ENCODE measurements at regions not wholly inside any gene's neighbourhood (a gene's known extent, or its start where the extent isn't known, plus 50 kb on each side); places are given as distances from the start of the nearest gene placed in this dataset.

DNA sequence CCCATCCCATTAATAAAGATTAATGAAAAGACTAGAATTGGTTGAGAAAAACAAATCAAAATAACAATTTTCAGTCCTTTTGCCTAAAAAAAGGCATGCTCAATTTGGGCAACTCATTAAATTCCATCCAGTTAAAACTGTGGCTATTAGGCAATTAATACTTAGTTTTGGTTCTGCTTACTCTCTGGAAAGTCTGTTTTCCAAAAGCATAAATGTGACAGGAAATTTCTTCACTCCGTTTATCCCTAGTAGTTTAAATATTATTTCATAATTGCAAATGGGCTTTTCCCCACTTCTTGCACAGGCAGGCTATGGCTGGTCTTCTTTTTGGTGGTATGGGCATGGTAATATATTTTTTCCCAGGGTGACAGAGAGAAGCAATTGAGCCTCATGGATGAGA, 373.3 kb upstream of the KLF4 start:
- no peak overlapping the region for H3K4me2 ChIP-seq (ENCODE audit: low read length)
- H3K4me1 ChIP-seq (ENCODE audit: control insufficient read depth, insufficient read depth, low read length): no peaks in the 10 kb centered on the region
- no peaks in the 10 kb centered on the region for H3K36me3 ChIP-seq (ENCODE audit: insufficient read depth, low read length)
- H3K9me3 ChIP-seq (replicated peaks; ENCODE audit: low read length): no peaks in the 10 kb centered on the region
- no peaks in the 10 kb centered on the region for H3K27me3 ChIP-seq (ENCODE audit: control insufficient read depth, insufficient read depth, low read length)
- no peak overlapping the region for H3K9ac ChIP-seq (ENCODE audit: low read depth, low read length)
- no peak overlapping the region for H3K4me3 ChIP-seq (ENCODE audit: low read length)

GRCh38 chr9:107862323-107862722, 372.8 kb upstream of the KLF4 start:
- Histone ChIP-seq H3K9me3 (replicated peaks; ENCODE audit: low read length) (no peaks in the 10 kb centered on the region), H3K4me3 (ENCODE audit: low read length) (no peak overlapping the region), H3K9ac (ENCODE audit: low read depth, low read length) (no peak overlapping the region), H3K36me3 (ENCODE audit: insufficient read depth, low read length) (no peaks in the 10 kb centered on the region), H3K4me1 (ENCODE audit: control insufficient read depth, insufficient read depth, low read length) (no peaks in the 10 kb centered on the region), H3K27me3 (ENCODE audit: control insufficient read depth, insufficient read depth, low read length) (no peaks in the 10 kb centered on the region), H3K4me2 (ENCODE audit: low read length) (no peak overlapping the region)

DNA sequence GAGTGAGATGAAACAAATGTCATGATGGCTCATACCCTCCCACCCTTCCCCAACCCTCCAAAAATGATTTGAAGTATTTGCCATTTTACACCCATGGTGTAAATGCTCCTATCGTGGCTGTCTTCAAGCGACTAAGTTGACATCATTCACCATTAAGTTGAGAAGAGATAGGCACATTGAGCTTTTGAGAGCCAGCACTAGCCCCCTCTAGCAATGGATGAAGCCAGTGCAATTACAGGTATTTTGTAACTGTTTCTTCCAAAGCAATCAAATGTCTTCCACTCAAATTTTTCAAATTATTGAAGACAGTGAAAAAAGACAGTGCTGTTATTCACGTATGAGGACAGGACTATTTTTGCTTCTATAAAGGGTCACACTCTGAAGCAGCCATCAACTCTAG, 371.5 kb upstream of the KLF4 start:
- Histone ChIP-seq H3K9me3 (replicated peaks; ENCODE audit: low read length) (no peaks in the 10 kb centered on the region), H3K4me3 (ENCODE audit: low read length) (no peak overlapping the region), H3K27me3 (ENCODE audit: control insufficient read depth, insufficient read depth, low read length) (no peaks in the 10 kb centered on the region), H3K4me1 (ENCODE audit: control insufficient read depth, insufficient read depth, low read length) (no peaks in the 10 kb centered on the region), H3K9ac (ENCODE audit: low read depth, low read length) (no peak overlapping the region), H3K36me3 (ENCODE audit: insufficient read depth, low read length) (no peaks in the 10 kb centered on the region), H3K4me2 (ENCODE audit: low read length) (no peak overlapping the region)

DNA sequence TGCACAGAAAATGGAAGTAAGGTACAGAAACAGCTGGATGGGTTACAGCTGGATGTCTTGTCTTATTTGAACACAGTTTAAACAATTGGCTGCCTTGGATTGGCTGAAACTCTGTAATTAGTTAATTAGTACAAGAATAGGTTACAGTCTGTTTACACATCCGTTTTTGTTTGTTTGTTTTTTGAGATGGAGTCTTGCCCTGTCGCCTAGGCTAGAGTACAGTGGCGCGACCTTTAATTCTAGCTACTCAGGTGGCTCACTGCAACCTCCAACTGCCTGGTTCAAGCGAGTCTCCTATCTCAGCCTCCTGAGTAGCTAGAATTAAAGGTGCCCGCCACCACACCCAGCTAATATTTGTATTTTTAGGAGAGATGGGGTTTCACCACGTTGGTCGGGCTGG, 368.7 kb upstream of the KLF4 start:
- no peaks in the 10 kb centered on the region for H3K36me3 ChIP-seq (ENCODE audit: insufficient read depth, low read length)
- H3K4me3 ChIP-seq (ENCODE audit: low read length): no peak overlapping the region
- no peaks in the 10 kb centered on the region for H3K9me3 ChIP-seq (replicated peaks; ENCODE audit: low read length)
- no peak overlapping the region for H3K9ac ChIP-seq (ENCODE audit: low read depth, low read length)
- H3K4me1 ChIP-seq (ENCODE audit: control insufficient read depth, insufficient read depth, low read length): no peaks in the 10 kb centered on the region
- H3K27me3 ChIP-seq (ENCODE audit: control insufficient read depth, insufficient read depth, low read length): no peaks in the 10 kb centered on the region
- no peak overlapping the region for H3K4me2 ChIP-seq (ENCODE audit: low read length)

- Histone ChIP-seq H3K36me3 (ENCODE audit: insufficient read depth, low read length) (no peaks in the 10 kb centered on the region), H3K9ac (ENCODE audit: low read depth, low read length) (no peak overlapping the region), H3K4me2 (ENCODE audit: low read length) (no peak overlapping the region), H3K4me1 (ENCODE audit: control insufficient read depth, insufficient read depth, low read length) (no peaks in the 10 kb centered on the region), H3K27me3 (ENCODE audit: control insufficient read depth, insufficient read depth, low read length) (no peaks in the 10 kb centered on the region), H3K9me3 (replicated peaks; ENCODE audit: low read length) (no peaks in the 10 kb centered on the region), H3K4me3 (ENCODE audit: low read length) (no peak overlapping the region)
These were observed 367.1 kb upstream of the KLF4 start for GRCh38 chr9:107856633-107857032.

DNA sequence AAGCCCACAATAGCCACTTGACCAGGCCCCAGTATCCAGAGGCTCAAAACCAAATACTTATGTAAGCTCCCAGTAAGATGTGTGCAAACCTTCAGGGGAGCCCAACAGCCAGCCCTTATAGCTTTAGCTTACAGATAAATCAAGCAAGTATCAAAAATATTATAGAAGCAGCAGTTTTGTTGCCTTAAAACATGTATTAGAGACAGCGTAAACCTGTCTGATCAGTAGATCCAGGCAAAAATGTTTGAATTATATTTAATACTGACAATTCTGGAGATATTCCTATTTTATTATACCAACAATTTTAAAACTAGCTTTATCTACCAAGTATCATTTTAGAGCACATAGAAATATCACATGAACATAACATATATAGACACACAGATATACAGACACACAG, 365.6 kb upstream of the KLF4 start:
- Histone ChIP-seq H3K4me3 (ENCODE audit: low read length) (no peak overlapping the region), H3K36me3 (ENCODE audit: insufficient read depth, low read length) (no peaks in the 10 kb centered on the region), H3K4me1 (ENCODE audit: control insufficient read depth, insufficient read depth, low read length) (no peaks in the 10 kb centered on the region), H3K4me2 (ENCODE audit: low read length) (no peak overlapping the region), H3K9me3 (replicated peaks; ENCODE audit: low read length) (no peaks in the 10 kb centered on the region), H3K9ac (ENCODE audit: low read depth, low read length) (no peak overlapping the region), H3K27me3 (ENCODE audit: control insufficient read depth, insufficient read depth, low read length) (no peaks in the 10 kb centered on the region)

DNA sequence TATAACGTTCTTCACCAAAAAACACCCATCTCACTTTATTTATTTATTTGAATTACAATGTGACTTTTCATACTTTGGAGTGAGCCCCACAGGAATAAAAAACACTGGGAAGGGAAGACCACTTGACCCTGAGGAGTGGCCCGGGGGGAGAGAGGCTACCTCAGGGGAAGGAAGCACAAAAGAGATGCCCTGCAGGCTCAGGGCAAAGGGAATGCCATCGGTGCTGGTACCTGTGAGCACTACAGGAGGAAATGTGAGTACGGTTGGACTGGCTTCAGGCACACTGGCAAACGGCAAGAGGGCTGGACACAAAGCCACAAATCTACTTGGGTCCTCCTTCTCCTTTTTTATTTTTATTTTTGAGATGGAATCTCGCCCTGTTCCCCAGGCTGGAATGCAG, 363.9 kb upstream of the KLF4 start:
- peaks cover 4% of the 10 kb centered on the region for H3K4me1 ChIP-seq (ENCODE audit: control insufficient read depth, insufficient read depth, low read length)
- H3K27me3 ChIP-seq (ENCODE audit: control insufficient read depth, insufficient read depth, low read length): no peaks in the 10 kb centered on the region
- H3K9ac ChIP-seq (ENCODE audit: low read depth, low read length): no peak overlapping the region
- no peaks in the 10 kb centered on the region for H3K9me3 ChIP-seq (replicated peaks; ENCODE audit: low read length)
- no peak overlapping the region for H3K4me2 ChIP-seq (ENCODE audit: low read length)
- H3K36me3 ChIP-seq (ENCODE audit: insufficient read depth, low read length): no peaks in the 10 kb centered on the region
- H3K4me3 ChIP-seq (ENCODE audit: low read length): no peak overlapping the region

DNA sequence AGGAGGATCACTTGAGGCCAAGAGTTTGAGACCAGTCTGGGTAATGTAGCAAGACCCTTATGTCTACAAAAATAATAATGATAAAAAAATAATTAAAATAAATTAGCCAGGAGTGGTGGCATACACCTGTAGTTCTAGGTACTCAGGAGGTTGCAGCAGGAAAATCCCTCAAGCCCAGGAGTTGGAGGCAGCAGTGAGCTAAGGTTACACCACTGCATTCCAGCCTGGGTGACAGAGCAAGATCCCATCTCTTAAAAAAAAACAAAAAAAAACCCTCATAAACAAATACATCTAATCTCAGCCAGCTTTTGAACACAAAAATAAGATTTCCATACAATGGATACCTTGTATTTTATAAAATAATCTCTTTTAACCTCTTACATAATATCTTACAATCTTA, 363.3 kb upstream of the KLF4 start:
- no peak overlapping the region for H3K9ac ChIP-seq (ENCODE audit: low read depth, low read length)
- H3K4me2 ChIP-seq (ENCODE audit: low read length): no peak overlapping the region
- no peaks in the 10 kb centered on the region for H3K27me3 ChIP-seq (ENCODE audit: control insufficient read depth, insufficient read depth, low read length)

GRCh38 chr9:107850653-107851052, 361.1 kb upstream of the KLF4 start:
- Histone ChIP-seq H3K4me3 (ENCODE audit: low read length) (no peak overlapping the region), H3K4me1 (ENCODE audit: control insufficient read depth, insufficient read depth, low read length) (peaks cover 13% of the 10 kb centered on the region), H3K9ac (ENCODE audit: low read depth, low read length) (no peak overlapping the region), H3K27me3 (ENCODE audit: control insufficient read depth, insufficient read depth, low read length) (no peaks in the 10 kb centered on the region), H3K4me2 (ENCODE audit: low read length) (no peak overlapping the region), H3K36me3 (ENCODE audit: insufficient read depth, low read length) (no peaks in the 10 kb centered on the region), H3K9me3 (replicated peaks; ENCODE audit: low read length) (no peaks in the 10 kb centered on the region)

More for the DNA sequence above, 363.3 kb upstream of the KLF4 start:
- Histone ChIP-seq H3K4me1 (ENCODE audit: control insufficient read depth, insufficient read depth, low read length) (peaks cover 9% of the 10 kb centered on the region), H3K4me3 (ENCODE audit: low read length) (no peak overlapping the region), H3K9me3 (replicated peaks; ENCODE audit: low read length) (no peaks in the 10 kb centered on the region), H3K36me3 (ENCODE audit: insufficient read depth, low read length) (no peaks in the 10 kb centered on the region)

DNA sequence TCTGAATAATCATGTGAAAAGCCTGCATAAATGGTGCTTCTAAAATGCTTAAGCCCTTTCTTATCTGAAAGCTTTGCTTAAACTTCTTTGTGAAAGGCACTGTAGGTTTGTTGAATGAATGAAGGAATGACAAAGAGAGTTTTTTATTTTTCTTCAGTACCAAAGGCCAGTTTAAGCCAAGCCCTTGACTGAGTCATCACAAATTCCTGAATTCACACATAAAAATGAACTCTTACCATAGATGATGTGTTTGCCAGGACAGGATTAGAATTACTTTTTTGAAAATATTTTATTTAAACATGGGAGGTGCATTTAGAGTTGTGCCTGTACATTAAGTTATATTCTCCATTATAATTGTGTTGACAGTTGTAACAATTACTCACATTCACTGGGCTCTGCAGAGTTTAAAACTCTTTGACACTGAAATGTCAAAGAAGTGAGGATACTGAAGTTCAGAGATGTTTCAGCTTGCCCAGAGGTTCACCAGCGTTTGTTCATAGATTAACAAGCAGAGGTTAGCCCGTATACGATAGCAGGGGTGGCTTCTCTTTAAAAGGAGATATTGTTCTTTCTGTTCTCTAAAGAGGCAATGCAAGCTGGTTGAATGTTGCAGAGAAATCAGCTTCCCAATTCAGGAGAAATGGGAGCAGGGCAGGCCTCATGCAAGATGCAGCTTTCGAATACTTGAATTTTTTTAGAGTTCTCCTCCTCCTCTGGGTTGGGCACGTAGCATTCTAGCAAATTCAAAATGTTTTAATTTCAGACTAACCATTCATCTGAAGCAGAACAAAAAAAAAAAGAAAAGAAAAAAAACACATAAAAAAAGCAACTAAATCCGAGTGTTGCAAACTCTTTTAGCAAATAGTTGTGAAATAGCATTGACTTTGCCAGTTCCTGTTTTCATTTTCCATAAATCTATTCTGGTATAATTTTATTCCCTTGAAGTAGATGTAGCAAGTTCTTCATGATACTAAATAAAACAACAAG, 358.7 kb upstream of the KLF4 start:
- Histone ChIP-seq H3K9ac (ENCODE audit: low read depth, low read length) (no peak overlapping the region), H3K4me1 (ENCODE audit: control insufficient read depth, insufficient read depth, low read length) (peaks cover 13% of the 10 kb centered on the region), H3K27me3 (ENCODE audit: control insufficient read depth, insufficient read depth, low read length) (no peaks in the 10 kb centered on the region), H3K36me3 (ENCODE audit: insufficient read depth, low read length) (no peaks in the 10 kb centered on the region), H3K9me3 (replicated peaks; ENCODE audit: low read length) (no peaks in the 10 kb centered on the region), H3K4me3 (ENCODE audit: low read length) (no peak overlapping the region), H3K4me2 (ENCODE audit: low read length) (no peak overlapping the region)

GRCh38 chr9:107842530-107842929, 353.0 kb upstream of the KLF4 start:
- H3K9me3 ChIP-seq (replicated peaks; ENCODE audit: low read length): no peaks in the 10 kb centered on the region
- H3K36me3 ChIP-seq (ENCODE audit: insufficient read depth, low read length): no peaks in the 10 kb centered on the region
- no peaks in the 10 kb centered on the region for H3K27me3 ChIP-seq (ENCODE audit: control insufficient read depth, insufficient read depth, low read length)
- H3K9ac ChIP-seq (ENCODE audit: low read depth, low read length): no peak overlapping the region
- no peak overlapping the region for H3K4me2 ChIP-seq (ENCODE audit: low read length)
- H3K4me3 ChIP-seq (ENCODE audit: low read length): no peak overlapping the region
- H3K4me1 ChIP-seq (ENCODE audit: control insufficient read depth, insufficient read depth, low read length): no peaks in the 10 kb centered on the region

- H3K4me2 ChIP-seq (ENCODE audit: low read length): no peak overlapping the region
- no peaks in the 10 kb centered on the region for H3K9me3 ChIP-seq (replicated peaks; ENCODE audit: low read length)
- no peaks in the 10 kb centered on the region for H3K27me3 ChIP-seq (ENCODE audit: control insufficient read depth, insufficient read depth, low read length)
- no peak overlapping the region for H3K4me3 ChIP-seq (ENCODE audit: low read length)
- no peaks in the 10 kb centered on the region for H3K36me3 ChIP-seq (ENCODE audit: insufficient read depth, low read length)
- no peaks in the 10 kb centered on the region for H3K4me1 ChIP-seq (ENCODE audit: control insufficient read depth, insufficient read depth, low read length)
- H3K9ac ChIP-seq (ENCODE audit: low read depth, low read length): no peak overlapping the region
These were observed 351.5 kb upstream of the KLF4 start for GRCh38 chr9:107841076-107841475.
